Calu3 (cell line): ENCODE measurements at regions not wholly inside any gene's neighbourhood (a gene's known extent, or its start where the extent isn't known, plus 50 kb on each side); places are given as distances from the start of the nearest gene placed in this dataset.
A peak's percentile ranks its signal among the peaks of the same experiment; 100 is the strongest.

Experiments
- BruUV-seq: library from RNA; stranded (reverse); fragments of 400-500 nt; replicated peaks from 2 replicates; lab custom pipeline; 2021; lab: Mats Ljungman, UMichigan
- CTCF ChIA-PET: fragments of 300-600 bp; sonication (Branson Sonifier 250); formaldehyde crosslinking; loops from one replicate; lab custom pipeline; 2022; ENCODE audit warnings: antibody characterized with exemption; lab: Charles Lee
- DNase-seq: peaks from one replicate; pipeline ENCODE4 v3.0.0; 2022
- H3K27ac Mint-ChIP-seq: one replicate; pipeline ENCODE4 v1.8.0; 2022; ENCODE audit warnings: mixed read lengths; ENCODE audit not compliant: unreplicated experiment
- H3K27me3 Mint-ChIP-seq: one replicate; pipeline ENCODE4 v1.8.0; 2022; ENCODE audit warnings: mixed read lengths; ENCODE audit not compliant: unreplicated experiment
- H3K36me3 Mint-ChIP-seq: one replicate; pipeline ENCODE4 v1.8.0; 2022; ENCODE audit warnings: mild to moderate bottlenecking, moderate library complexity, mixed read lengths; ENCODE audit not compliant: insufficient read depth, unreplicated experiment
- H3K4me1 Mint-ChIP-seq: one replicate; pipeline ENCODE4 v1.8.0; 2022; ENCODE audit warnings: mild to moderate bottlenecking, low read depth, mixed read lengths; ENCODE audit not compliant: unreplicated experiment
- H3K4me3 Mint-ChIP-seq: one replicate; pipeline ENCODE4 v1.8.0; 2022; ENCODE audit warnings: mild to moderate bottlenecking, low read depth, moderate library complexity, mixed read lengths; ENCODE audit not compliant: unreplicated experiment
- H3K9me3 Mint-ChIP-seq: one replicate; pipeline ENCODE4 v1.8.0; 2022; ENCODE audit warnings: low read depth, mixed read lengths; ENCODE audit not compliant: unreplicated experiment
- intact Hi-C: fragments of 100-400 bp; cut with micrococcal nuclease; formaldehyde crosslinking; loops from one replicate; pipeline ENCODE4 v1.10.0; 2022; ENCODE audit not compliant: unreplicated experiment
- TF ChIP-seq, protein P1 (sequence below): fragments of 200-600 bp; IDR thresholded peaks from one replicate; pipeline ENCODE4 v1.8.0; 2022; ENCODE audit warnings: antibody characterized with exemption; ENCODE audit not compliant: unreplicated experiment

GRCh38 chr6:135665935-135666334 lies 168.4 kb upstream of the AHI1 start:
- no peaks in the 10 kb centered on the region for H3K27me3 Mint-ChIP-seq
- no peak overlapping the region for H3K4me3 Mint-ChIP-seq
- DNase-seq: no peak
- CTCF ChIA-PET: interaction anchor here (1.3 kb wide), 1 partner anchor 560 kb away, joined by 3 read pairs; no protein-coding TSS in a partner anchor
- intact Hi-C loops: loop anchor here (10.0 kb wide), 1 partner anchor 131 kb away; no protein-coding TSS in a partner anchor
- no TSS peak for BruUV-seq
- H3K36me3 Mint-ChIP-seq: no peaks in the 10 kb centered on the region
- H3K27ac Mint-ChIP-seq: no peak overlapping the region
- peaks cover 10% of the 10 kb centered on the region for H3K4me1 Mint-ChIP-seq
- no peaks in the 10 kb centered on the region for H3K9me3 Mint-ChIP-seq
- TF ChIP-seq, protein P1, sequence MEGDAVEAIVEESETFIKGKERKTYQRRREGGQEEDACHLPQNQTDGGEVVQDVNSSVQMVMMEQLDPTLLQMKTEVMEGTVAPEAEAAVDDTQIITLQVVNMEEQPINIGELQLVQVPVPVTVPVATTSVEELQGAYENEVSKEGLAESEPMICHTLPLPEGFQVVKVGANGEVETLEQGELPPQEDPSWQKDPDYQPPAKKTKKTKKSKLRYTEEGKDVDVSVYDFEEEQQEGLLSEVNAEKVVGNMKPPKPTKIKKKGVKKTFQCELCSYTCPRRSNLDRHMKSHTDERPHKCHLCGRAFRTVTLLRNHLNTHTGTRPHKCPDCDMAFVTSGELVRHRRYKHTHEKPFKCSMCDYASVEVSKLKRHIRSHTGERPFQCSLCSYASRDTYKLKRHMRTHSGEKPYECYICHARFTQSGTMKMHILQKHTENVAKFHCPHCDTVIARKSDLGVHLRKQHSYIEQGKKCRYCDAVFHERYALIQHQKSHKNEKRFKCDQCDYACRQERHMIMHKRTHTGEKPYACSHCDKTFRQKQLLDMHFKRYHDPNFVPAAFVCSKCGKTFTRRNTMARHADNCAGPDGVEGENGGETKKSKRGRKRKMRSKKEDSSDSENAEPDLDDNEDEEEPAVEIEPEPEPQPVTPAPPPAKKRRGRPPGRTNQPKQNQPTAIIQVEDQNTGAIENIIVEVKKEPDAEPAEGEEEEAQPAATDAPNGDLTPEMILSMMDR: no peak

DNA sequence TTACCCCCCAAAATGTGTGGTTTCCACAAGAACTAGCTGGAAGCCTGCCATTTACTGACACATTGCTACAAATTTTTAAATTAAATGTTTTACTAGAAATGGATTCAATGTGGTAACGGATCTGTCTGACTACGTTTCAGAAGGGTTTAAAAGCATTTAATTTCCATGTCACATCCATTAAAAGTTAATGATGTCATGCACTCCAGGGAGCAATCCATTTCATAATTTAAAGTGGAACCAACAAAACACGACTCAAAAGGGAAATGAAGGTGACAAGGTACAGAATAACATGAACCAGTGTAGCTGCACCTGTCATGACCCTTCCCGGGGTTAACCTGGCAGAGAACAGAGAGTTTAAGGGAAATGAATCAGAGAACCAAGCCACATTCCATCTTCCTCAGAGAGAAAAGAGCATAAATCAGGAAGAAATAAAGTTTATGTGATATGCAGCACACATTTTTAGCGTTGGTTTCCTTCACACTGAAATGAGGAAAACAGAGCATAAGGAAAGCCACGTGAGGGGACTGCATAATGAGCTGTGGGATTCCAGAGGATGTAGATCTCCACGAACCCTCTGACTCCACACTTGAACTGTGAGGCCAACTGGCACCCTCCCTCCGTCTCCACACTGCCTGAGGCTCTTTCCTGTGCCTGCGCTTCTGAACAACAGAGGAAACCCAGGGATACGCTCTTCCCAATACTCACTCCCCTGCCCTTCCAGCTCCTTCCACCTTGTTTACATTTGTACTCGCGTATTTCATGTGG lies 170.3 kb upstream of the AHI1 start:
- no TSS peak for BruUV-seq
- CTCF ChIA-PET: no interaction called here
- H3K27ac Mint-ChIP-seq: no peak overlapping the region
- no peaks in the 10 kb centered on the region for H3K27me3 Mint-ChIP-seq
- no peaks in the 10 kb centered on the region for H3K9me3 Mint-ChIP-seq
- H3K36me3 Mint-ChIP-seq: no peaks in the 10 kb centered on the region
- intact Hi-C loops: loop anchor here (10.0 kb wide), 1 partner anchor 133 kb away; no protein-coding TSS in a partner anchor
- H3K4me1 Mint-ChIP-seq: peaks cover 10% of the 10 kb centered on the region
- no peak overlapping the region for H3K4me3 Mint-ChIP-seq
- TF ChIP-seq, protein P1: no peak
- peak; percentile 1 for DNase-seq

- Mint-ChIP-seq H3K9me3 (no peaks in the 10 kb centered on the region), H3K4me3 (no peak overlapping the region), H3K4me1 (peaks cover 10% of the 10 kb centered on the region), H3K27me3 (no peaks in the 10 kb centered on the region), H3K36me3 (no peaks in the 10 kb centered on the region), H3K27ac (no peak overlapping the region)
- CTCF ChIA-PET: no interaction called here
- no peak for DNase-seq
- no TSS peak for BruUV-seq
- TF ChIP-seq, protein P1: no peak
- intact Hi-C loops: no loop called here
Measured at GRCh38 chr6:135672256-135672655, 174.7 kb upstream of the AHI1 start.

DNA sequence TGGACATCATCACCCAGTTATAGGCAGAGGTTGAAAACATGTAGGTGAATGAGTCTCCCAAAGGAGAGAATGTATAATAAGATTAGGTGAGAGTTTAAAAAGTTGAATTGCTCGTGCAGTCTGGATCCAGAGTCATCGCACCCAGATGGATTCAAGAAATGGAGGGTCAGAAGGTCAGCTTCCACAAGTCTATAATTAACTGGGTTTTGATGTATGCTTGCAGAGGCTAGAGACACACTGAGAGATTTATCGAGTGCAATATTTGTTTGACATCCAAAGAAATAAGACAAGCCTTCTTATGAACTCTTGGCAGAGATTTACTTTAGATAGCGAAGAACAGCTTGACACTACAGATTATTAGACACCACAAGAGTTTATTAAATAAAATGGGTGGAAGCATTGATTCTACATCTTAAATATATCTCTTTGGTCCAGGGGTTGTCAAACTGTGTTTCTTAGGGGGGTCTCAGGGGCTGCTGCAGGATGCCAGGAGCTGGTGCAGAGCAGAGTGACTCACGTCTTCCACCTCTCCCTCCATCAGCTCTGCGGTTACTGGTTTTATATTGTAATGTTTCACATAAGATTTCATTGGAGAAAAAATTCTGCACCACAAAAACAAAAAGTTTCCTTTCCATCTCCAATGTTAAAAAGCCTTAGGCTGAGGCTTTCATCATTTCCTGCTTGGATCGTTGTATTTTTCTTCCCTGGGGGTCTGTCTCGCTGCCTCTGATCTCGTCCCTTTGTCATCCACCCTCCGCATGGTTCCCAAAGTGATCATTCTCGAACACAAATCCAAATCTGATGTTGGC lies 176.2 kb upstream of the AHI1 start:
- BruUV-seq: no TSS peak
- Mint-ChIP-seq H3K36me3 (no peaks in the 10 kb centered on the region), H3K27me3 (no peaks in the 10 kb centered on the region), H3K27ac (no peak overlapping the region), H3K4me3 (no peak overlapping the region), H3K4me1 (no peaks in the 10 kb centered on the region), H3K9me3 (no peaks in the 10 kb centered on the region)
- DNase-seq: no peak
- CTCF ChIA-PET: no interaction called here
- TF ChIP-seq, protein P1: no peak
- intact Hi-C loops: no loop called here
